ENCODE measurements at regions not wholly inside any gene's neighbourhood (a gene's known extent, or its start where the extent isn't known, plus 50 kb on each side); places are given as distances from the start of the nearest gene placed in this dataset.

- DNase-seq (ENCODE audit: low read depth): no peak
- H3K4me3 ChIP-seq (ENCODE audit: low read length): no peak overlapping the region
- TF ChIP-seq CTCF (IDR thresholded peaks at IDR 0.05; ENCODE audit: insufficient read depth, low read depth, low read length, missing control alignments): no peak
These were observed 342.7 kb downstream of the DEPDC1B start for GRCh38 chr5:60357302-60357701.

- DNase-seq (ENCODE audit: low read depth): no peak
These were observed 343.2 kb downstream of the DEPDC1B start for GRCh38 chr5:60356745-60357144.

GRCh38 chr5:60355181-60355580 is 344.8 kb downstream of the DEPDC1B start:
- DNase-seq (ENCODE audit: low read depth): no peak
- TF ChIP-seq CTCF (IDR thresholded peaks at IDR 0.05; ENCODE audit: insufficient read depth, low read depth, low read length, missing control alignments): no peak
- no peak overlapping the region for H3K4me3 ChIP-seq (ENCODE audit: low read length)

More at GRCh38 chr5:60356745-60357144, 343.2 kb downstream of the DEPDC1B start:
- TF ChIP-seq CTCF (IDR thresholded peaks at IDR 0.05; ENCODE audit: insufficient read depth, low read depth, low read length, missing control alignments): no peak
- H3K4me3 ChIP-seq (ENCODE audit: low read length): no peak overlapping the region

- no peak for DNase-seq (ENCODE audit: low read depth)
- no peak overlapping the region for H3K4me3 ChIP-seq (ENCODE audit: low read length)
- TF ChIP-seq CTCF (IDR thresholded peaks at IDR 0.05; ENCODE audit: insufficient read depth, low read depth, low read length, missing control alignments): no peak
These were observed 345.7 kb downstream of the DEPDC1B start for GRCh38 chr5:60354311-60354710.

GRCh38 chr5:60352992-60353599 is 346.9 kb downstream of the DEPDC1B start:
- no peak for DNase-seq (ENCODE audit: low read depth)
- H3K4me3 ChIP-seq (ENCODE audit: low read length): no peak overlapping the region
- TF ChIP-seq CTCF (IDR thresholded peaks at IDR 0.05; ENCODE audit: insufficient read depth, low read depth, low read length, missing control alignments): no peak

GRCh38 chr5:60350794-60351193 is 349.2 kb downstream of the DEPDC1B start:
- no peak for DNase-seq (ENCODE audit: low read depth)
- no peak overlapping the region for H3K4me3 ChIP-seq (ENCODE audit: low read length)
- TF ChIP-seq CTCF (IDR thresholded peaks at IDR 0.05; ENCODE audit: insufficient read depth, low read depth, low read length, missing control alignments): no peak

GRCh38 chr5:60349891-60350415 is 350.0 kb downstream of the DEPDC1B start:
- no peak overlapping the region for H3K4me3 ChIP-seq (ENCODE audit: low read length)
- no peak for DNase-seq (ENCODE audit: low read depth)
- TF ChIP-seq CTCF (IDR thresholded peaks at IDR 0.05; ENCODE audit: insufficient read depth, low read depth, low read length, missing control alignments): no peak
